GM21529 (cell line): ENCODE measurements at regions not wholly inside any gene's neighbourhood (a gene's known extent, or its start where the extent isn't known, plus 50 kb on each side); places are given as distances from the start of the nearest gene placed in this dataset.
"Not testable (repeated sequence)": the region's sequence is repeated elsewhere in the genome, so short reads cannot be mapped to it uniquely, and the experiment has no call there.

Source experiments
- ATAC-seq: cut with Tn5 transposase; IDR thresholded peaks from one replicate; pipeline ENCODE4 v1.9.1; 2021; ENCODE audit not compliant: unreplicated experiment

DNA sequence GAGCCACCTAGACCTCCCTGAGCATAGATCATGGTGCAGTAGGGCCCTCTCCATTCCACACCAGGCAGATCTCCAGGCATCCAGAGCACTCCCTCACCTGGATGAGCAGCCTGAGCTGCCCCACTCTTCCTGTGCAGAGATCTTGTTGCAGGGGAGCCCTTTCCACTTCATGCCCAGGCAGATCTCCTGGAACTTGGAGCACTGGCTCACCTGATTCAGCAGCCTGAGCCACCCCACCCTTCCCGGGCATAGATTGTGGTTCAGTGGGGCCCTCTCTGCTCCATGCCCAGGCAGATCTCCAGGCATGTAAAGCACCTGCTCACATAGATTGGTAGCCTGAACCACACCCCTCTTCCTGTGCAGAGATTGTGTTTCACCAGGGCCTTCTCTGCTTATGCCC, 78.0 kb downstream of the SEC16B start:
- ATAC-seq, result no peak

DNA sequence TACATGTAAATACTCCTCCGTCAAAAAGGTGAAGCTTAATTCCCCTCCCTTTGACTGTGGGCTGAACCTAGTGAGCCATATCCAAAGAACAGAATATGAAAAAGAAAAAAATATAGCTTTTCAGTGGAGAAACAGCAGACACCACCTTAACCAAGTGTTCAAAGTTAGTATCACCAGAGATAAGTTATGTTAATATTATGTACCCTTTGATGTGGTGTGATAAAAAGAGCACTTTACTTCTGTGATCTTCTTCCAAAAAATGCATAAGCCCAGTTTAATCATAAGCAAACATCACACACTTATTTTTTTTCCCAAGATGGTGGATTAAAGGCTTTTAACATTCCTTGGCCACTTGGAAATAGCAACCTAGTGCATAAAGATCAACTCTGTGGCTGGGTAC, 79.4 kb downstream of the SEC16B start:
- ATAC-seq, result no peak

DNA sequence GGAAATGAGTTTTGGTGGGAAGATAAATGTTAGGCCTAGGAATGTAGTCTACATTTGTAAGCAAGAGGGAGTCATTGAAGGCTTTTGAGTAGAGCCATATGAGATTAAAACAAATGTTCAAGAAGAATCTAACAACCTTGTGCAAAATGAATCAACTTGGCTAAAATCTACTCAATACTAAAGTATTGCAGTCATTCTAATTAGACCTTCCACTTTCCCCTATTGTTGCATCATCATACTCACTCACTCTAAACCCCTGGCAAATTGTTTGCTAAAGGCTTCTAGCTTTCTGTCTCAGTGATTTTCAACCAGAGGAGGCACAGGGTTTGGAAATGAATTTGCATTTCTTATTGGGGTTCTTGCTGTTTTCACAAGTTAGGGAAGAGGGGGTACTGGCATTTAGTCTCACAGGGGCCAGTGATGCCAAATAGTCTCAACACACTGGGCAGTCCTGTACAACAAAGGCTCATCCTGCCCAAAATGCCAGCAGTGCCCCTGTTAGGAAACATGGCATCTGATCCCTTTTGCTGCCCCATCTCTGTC, 85.3 kb downstream of the SEC16B start:
- no peak for ATAC-seq

DNA sequence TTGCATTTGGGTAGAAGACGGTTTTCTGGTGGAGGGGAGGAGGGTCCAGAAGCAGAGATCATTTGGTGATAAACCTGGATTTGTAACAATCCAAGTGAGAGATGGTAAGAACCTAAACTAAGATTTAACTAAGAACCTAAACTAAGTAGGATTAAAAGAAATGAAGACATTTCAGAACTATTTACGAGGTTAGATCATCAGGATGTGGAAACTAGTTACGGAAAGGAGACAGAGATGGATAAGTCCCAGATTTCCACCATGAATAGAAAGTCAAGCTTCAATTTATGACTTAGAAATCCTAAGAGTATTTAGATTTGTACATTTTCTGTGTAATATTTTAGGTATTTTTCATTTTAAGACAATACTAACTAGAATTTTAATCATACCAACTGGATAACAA, 86.3 kb downstream of the SEC16B start:
- ATAC-seq, result no peak

DNA sequence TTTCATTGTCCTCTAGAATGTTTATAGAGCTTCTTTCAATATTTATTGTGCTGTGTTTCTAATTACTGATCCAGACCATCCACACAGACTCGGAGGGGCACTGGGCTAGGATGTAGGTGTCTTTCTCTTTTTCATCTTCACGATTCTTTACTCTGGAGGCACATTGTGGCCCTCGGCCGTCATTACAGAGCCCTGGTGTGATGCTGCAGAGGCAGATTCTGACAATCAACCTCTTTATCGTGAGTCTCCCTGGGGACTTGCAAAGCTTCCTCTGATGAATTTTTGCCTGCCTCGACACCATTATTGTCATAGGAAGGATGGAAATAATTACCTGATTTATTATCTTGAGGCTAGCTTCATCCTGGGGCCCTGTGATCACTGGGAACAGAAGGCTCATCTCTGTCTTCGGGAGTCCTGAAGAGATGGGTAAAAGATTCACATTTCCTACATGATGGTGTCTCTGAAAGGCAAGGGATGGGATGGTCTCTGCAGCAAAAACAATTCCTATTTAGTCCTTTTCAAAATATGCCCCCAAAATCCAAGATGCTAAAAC, 89.4 kb downstream of the SEC16B start:
- no peak for ATAC-seq

DNA sequence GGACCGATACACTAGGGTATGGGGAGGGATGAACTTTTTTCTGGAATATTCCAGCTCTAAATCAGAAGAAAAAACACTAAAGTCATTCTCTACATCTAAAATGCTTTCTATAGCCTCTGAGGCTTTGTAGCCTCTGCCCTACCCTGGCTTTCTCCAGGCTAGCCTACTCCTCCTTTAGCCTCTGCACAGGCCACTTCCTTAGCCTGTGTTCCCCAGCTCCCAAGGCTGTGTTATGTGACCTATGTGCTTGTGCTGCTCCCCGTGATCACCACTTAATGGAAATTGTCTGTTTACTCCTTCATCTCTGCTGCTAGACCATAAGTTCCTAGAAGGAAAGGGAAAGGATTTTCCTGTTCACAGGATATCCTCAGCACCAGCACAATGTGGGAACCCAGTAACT, 92.8 kb downstream of the SEC16B start:
- no peak for ATAC-seq

DNA sequence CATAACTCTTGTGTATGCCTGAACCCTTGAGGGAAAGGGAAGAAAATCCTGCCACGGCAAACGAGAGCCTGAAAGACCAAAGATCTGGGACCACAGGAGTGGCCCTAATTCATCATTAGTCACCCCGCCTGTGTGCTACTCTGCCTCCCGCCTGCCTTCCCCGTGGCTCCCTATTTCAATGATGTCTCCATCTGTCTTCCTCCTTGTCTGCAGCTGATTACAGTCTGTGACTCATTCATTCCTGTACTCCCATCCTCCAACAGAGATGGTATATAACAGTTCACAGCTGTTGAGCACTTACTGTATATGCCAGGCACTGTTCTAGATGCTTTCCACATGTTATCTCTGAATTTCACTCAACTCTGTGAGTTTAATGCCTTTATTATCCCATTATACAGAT, 96.6 kb downstream of the SEC16B start:
- ATAC-seq, result no peak

DNA sequence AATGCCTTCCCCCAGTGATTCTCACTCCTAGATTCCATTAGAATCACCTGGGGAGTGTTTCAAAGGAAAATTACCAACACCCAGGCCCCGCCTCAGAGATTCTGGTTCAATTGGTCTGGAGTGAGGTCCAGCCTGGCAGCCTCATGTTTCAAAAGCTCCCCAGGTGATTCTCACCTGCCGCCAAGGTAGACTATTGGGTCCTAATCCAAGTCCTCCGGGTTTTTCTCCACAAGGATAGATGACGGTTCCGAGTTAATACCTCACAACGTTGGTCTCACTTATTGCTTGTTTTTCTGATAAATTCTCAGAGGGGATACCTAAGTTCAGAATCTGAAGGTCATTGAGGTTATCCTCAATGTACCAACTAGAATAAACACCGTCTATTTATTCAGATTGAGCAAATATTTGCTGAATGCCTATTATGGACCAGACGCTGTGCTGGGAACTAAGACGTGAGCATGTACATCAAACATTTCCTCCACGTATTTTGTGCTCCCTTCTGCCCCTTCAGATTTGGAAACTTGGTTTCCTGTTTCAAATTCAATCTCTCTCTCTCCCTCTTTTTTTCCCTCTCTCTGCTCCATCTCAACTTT, 97.5 kb downstream of the SEC16B start:
- ATAC-seq, result no peak

DNA sequence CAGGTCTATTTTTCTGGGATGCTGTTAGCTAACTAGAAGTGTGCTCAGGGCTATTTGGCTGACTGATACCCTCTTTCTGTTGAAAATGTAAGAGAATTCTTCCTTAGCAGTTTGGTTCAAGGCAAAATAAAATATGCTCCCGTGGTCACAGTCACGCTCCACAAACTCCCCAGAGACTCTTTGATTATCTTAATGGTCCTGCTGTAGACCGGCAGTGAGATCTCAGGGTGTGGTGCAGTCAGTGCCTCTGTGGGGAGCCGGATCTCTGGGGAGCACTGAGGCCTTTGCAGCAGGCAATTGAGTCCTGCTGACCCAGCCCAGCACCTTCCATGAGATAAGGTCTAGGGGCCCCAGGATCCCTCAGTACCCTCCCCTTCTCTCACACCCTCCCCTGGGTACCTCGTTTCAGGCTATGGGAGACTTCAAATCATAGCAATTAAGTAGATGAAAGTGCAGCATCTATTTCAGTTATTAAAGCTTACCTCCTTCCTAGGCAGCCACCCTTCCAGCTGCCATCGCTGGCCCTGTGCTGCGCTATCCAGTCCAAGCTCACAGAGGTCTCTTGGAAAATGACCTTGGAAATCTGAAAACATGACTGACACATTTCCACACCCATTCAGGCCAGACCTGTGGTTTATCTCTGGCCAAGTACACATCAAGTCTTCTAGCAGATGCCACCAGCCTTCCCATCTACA, 98.1 kb downstream of the SEC16B start:
- no peak for ATAC-seq

DNA sequence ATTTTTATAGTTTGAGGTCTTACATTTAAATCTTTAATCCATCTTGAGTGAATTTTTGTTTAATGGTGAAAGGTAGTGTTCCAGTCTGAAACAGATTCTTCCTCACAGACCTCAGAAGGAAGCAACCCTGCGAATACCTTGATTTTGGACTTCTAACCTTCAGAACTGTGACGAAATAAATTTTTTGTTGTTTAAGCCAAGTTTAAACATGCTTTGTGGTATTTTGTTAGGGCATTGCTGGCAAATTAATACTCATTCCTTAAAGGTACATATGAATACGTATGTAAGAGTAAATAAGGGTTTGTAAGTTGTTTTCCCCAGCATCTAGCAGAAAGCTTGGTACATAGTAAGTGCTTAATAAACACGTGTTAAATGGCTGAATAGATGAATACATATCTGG, 100.3 kb downstream of the SEC16B start:
- no peak for ATAC-seq

DNA sequence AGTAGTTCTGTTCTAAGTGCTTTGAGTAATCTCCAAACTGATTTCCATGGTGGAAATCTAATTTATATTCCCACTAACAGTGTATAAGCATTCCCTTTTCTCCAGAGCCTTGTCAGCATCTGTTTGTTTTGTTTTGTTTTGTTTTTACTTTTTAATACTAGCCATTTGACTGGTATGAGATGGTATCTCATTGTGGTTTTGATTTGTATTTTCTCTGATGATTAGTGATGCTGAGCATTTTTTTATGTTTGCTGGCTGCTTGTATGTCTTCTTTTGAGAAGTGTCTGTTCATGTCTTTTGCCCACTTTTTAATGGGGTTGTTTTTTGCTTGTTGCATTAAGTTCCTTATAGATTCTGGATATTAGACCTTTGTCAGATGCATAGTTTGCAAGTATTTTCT, 100.8 kb downstream of the SEC16B start:
- not testable (repeated sequence) for ATAC-seq

DNA sequence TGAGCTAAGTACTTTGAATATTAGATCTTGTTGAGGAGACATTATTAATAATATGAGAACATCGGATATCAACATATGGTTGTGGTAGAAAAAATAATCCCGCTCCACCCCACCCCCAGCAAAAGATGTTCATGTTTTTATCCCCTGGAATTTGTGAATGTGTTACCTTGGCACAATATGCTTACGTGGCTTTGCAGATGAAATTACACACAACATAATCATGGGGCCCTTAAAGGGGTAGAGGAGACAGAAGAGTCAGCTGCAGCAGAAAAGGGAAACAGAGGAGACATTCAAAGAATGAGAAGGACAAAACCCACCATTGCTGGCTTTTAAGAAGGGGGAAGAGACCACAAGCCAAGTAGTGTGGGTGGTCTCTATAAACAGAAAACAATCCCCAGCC, 104.1 kb downstream of the SEC16B start:
- ATAC-seq, result no peak

DNA sequence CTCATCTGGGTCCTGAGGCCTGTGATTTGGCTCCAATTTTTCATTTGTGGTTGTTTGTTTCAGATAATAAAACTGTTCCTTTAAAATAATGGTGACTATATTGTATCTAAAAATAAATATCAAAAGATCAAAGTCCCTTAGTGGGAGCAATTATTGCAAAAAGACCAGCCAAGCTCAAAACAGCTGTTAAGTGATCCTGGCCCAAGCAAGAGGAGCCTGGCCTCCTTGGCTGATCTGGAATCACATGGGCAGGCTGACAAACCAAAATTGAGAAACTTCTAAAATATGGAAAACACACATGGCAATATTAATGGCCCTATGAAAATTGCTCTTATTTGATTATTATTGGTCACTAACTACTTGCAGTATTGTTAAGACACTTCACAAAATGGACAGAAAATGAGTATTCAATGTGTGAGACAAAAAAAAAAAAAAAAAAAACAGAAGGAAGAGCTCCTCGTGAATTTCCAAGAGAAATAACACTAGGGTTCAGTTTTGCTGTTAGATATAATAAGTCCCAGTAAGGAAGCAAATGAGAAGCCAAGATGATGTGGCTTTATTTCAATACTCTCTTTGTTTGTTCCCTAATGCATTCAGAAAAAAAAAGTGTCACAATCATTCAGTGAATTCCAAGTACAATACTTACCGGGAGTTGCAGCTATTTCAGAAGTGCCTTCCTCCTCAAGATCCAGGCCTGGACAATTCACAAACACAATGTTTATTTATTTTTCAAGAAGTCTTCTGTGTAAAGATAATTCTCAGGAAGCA, 105.1 kb downstream of the SEC16B start:
- no peak for ATAC-seq

DNA sequence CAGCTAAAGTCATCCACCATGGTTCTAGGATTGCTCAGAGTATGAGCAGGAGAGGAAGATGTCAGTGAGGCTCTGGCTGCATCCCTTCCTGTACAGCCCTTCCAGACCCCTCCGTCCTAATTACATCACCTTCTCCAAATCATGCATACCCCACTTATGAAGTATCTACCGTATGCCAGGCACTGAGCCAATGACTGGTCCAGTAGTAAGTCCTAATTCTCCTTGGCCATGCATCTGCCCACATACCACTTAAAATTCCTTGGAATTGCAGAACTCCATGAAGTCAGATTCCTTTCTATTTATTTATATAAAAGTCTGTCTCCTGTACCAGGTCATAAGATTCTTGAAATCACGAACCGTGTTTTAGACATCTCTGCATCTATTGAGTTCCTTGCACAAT, 106.1 kb downstream of the SEC16B start:
- ATAC-seq, result no peak

DNA sequence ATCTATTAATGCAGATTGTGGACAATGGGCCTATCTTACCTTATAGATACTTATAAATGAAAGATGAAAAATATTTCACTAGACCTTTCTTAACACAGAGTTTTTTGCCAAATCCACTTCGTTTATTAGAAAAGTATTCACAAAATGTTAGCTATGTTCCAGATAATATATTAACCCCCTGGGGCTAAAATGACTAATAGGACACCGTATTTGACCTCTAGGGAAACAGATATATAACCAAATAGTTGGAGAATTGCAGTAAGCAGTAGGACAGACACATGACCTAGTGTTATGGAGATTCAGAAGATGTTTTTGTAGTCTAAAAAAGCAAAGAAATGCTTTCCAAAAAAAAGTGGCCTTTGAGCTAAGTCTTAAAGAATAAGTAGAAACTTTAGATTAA, 106.9 kb downstream of the SEC16B start:
- ATAC-seq, result no peak

DNA sequence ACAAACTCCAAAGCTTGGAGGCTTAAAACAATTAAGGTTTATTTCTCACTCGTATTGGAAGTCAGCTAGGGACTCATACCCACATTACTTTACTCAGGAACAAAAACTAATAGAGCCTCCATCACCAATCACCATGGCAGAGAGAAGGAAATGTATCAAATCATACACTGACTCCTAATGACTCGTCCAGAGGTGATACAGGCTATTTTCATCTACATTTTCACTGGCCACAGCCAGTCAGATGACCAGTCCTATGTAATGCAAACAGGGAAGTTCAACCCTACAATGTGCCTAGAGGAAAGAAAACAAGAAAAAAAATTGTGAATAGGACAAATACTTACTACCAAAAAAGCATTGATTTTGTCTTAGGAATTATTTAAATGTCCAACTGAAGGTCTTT, 110.3 kb downstream of the SEC16B start:
- ATAC-seq, result no peak

DNA sequence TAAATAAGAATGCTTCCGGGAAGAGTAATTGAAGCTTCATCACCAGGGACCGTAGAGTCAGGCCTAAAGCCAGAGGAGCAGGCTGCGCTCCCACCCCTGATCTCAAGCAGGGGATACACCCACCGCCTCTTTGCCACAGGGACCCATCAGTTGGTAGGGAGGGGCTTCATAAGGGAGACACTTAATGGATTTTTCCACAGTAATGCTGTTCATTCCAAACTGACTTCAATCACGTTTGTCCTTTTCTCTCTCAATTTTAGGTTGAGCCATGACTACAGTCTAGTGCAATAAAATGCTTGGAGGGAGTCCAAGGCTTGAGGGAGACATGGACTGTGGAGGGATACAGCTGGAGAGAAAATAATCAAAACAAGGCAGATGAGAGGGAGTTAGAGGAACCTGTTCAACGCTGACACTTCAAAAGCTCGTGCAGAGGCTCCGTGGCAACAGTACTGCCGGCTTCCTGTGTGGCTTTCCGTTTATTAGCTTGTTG, 111.5 kb downstream of the SEC16B start:
- ATAC-seq, result no peak

DNA sequence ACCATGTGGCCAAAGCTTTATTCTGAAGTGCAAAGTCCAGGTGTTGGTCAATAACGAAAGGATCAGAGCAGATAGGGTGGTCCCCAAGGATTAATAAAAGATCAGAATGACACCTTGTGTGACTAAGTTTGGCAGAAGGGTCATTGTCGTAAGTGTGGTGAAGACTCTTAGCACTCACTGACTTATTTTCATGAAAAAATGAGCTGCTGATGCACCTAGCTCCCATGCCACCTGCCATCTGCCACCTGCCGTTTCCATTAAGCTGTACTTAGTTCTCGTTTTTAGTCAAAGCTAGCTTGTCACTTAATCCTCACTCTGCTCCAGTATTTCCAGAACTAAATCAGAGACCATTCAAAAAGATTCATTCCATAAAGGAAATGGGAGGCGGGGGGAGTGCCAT, 112.6 kb downstream of the SEC16B start:
- ATAC-seq, result no peak

DNA sequence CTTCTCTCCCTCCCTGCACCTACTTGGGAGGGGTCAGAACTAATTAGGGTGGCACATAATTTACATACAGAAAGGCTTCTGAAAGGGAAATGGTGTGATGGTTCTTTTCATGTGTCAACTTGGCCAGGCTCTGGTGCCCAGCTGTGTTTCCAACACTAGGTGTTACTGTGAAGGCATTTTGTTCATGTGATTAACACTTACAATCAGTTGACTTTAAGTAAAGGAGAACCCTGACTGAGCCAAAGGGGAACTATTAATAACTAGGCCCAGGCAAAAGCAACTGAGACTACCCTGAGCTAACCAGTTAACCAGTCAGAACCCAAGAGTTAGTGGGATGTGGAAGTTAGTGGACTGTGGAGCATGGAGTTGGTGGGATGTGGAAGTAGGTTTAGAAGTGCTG, 114.9 kb downstream of the SEC16B start:
- ATAC-seq, result no peak

DNA sequence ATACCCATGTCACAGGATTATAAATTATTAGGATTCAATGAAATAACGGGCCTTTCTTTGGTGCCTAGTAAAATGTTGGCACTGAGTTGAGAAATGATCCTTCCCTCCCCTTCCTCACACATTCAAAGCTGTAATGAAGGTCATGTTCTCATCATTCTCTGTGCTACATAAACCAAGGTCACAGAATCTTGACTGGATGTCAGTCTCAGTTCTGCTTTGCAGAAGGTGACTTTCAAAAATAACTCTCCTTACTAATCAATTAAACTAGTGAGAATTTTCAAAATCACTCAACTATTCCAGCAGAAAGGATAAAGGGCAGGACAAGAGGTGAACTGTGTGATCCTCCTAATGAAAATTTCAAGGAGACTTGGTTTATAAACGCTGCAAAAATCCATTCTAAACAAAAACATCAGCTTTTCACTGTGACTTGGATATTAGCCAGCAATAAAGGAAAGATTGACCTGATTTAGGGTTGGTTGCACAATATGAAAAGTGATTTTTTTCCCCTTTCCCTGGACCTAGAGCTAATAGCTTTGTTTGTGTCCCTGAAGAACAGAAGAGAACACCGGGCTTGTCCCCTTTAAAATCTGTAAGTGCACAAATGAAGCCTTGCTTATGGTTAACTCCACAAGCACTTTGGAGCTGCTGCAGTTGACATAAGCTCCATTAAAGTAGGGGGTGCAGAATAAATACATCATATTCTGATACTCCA, 120.1 kb downstream of the SEC16B start:
- no peak for ATAC-seq

DNA sequence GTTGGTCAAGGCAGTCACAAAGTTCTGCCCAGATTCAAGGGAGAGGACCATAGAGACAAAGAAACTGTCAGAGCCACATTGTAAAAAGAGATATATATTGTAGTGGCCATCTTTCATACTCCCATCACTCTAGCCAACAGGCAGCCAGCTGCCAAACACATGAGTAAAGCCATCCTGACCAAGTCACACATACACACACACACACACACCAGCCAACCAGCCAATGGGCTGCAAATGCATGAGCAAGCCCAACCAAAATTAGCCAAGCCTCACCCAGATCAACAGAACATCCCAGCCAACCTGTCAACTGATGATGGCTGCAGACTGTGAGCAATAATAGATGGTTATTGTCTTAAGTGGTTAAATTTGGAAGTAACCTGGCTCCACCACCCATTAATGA, 120.7 kb downstream of the SEC16B start:
- ATAC-seq, result no peak
